Neural cell (in vitro differentiated cells): ENCODE measurements at regions not wholly inside any gene's neighbourhood (a gene's known extent, or its start where the extent isn't known, plus 50 kb on each side); places are given as distances from the start of the nearest gene placed in this dataset.

Experiments used
- SMC3 ChIP-seq: fragments of 450-650 bp; conservative IDR thresholded peaks from 2 replicates; pipeline ENCODE4 v1.6.1; 2014; ENCODE audit warnings: antibody characterized with exemption, mild to moderate bottlenecking, moderate library complexity; ENCODE audit not compliant: poor library complexity
- TF ChIP-seq, protein P1 (sequence below): fragments of 450-650 bp; IDR thresholded peaks from 2 replicates; pipeline ENCODE4 v1.5.1; 2014; ENCODE audit warnings: antibody characterized with exemption, mild to moderate bottlenecking, moderate library complexity; ENCODE audit not compliant: poor library complexity, severe bottlenecking

DNA sequence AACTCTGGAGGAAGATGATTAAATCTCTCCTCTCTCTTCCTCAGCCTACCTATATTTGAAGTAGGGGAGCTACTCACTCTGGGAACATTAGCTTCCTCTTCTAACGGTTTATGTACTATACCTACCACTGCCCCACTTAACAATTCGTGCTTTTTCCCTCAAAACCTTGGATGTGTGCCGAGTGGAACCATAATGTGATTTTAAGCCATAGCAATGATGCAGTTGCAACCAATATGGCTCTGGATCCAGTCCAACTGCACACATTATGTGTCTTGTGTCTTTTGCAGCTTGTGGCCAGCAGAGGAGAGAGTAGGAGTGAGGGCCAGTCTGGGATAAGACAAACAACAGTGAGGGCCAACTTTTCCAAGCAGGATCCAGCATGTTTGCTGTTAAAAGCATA is 170.7 kb downstream of the GATA3 start:
- no peak for TF ChIP-seq SMC3
- TF ChIP-seq, protein P1, sequence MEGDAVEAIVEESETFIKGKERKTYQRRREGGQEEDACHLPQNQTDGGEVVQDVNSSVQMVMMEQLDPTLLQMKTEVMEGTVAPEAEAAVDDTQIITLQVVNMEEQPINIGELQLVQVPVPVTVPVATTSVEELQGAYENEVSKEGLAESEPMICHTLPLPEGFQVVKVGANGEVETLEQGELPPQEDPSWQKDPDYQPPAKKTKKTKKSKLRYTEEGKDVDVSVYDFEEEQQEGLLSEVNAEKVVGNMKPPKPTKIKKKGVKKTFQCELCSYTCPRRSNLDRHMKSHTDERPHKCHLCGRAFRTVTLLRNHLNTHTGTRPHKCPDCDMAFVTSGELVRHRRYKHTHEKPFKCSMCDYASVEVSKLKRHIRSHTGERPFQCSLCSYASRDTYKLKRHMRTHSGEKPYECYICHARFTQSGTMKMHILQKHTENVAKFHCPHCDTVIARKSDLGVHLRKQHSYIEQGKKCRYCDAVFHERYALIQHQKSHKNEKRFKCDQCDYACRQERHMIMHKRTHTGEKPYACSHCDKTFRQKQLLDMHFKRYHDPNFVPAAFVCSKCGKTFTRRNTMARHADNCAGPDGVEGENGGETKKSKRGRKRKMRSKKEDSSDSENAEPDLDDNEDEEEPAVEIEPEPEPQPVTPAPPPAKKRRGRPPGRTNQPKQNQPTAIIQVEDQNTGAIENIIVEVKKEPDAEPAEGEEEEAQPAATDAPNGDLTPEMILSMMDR: no peak
